K562 (cell line): ENCODE measurements at regions not wholly inside any gene's neighbourhood (a gene's known extent, or its start where the extent isn't known, plus 50 kb on each side); places are given as distances from the start of the nearest gene placed in this dataset.

Source experiments
- CHAMP1 ChIP-seq: fragments of 450-650 bp; IDR thresholded peaks from 2 replicates; pipeline ENCODE4 v1.6.1; 2016; ENCODE audit warnings: mild to moderate bottlenecking
- CHD7 ChIP-seq: fragments of 200-600 bp; sonication (generic); IDR thresholded peaks from one replicate; pipeline ENCODE4 v1.6.1; 2012; ENCODE audit warnings: mild to moderate bottlenecking, low read depth, low read length, inconsistent platforms
- KHSRP ChIP-seq: fragments of 450-650 bp; IDR thresholded peaks from 2 replicates; pipeline ENCODE4 v1.6.1; 2017
- ZC3H8 ChIP-seq: fragments of 450-650 bp; IDR thresholded peaks from 2 replicates; pipeline ENCODE4 v1.6.1; 2017

GRCh38 chr12:43113616-43114015 lies 438.4 kb downstream of the ADAMTS20 start (continued):
- TF ChIP-seq CHD7: no peak
- TF ChIP-seq ZC3H8: no peak
- no peak for TF ChIP-seq CHAMP1
- TF ChIP-seq KHSRP: no peak
